ENCODE measurements at regions not wholly inside any gene's neighbourhood (a gene's known extent, or its start where the extent isn't known, plus 50 kb on each side); places are given as distances from the start of the nearest gene placed in this dataset.

DNA sequence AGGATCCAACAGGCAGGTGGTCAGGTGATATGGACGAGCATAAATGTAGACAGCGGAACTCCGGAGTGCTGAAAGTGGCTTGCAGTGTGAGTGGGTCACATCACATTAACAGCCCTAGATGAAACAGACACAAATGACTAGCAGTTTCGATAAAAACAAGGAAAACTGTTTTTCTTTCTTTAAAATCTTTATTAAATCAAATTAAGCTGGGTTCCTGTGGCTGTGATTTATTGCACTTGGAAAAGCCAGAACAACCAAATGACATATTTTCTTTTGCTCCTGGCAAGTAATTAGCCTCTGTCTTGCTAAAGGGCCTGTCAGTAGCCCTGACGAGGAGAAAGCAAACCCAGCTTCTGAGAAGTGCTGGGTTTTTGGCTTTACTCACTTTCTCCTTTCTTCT is 152.9 kb upstream of the DDX18 start:
- TF ChIP-seq MAX (IDR thresholded peaks at IDR 0.05) = no peak
- no peak for TF ChIP-seq CTCF (IDR thresholded peaks at IDR 0.05 in 2 of 3, conservative IDR thresholded peaks at IDR 0.05 in 1 of 3; ENCODE audit: borderline replicate concordance in 1 of 3, insufficient read depth in 1 of 3, low read depth in 2 of 3, low read length in 2 of 3)
- no peak for TF ChIP-seq POLR2A (IDR thresholded peaks at IDR 0.05; ENCODE audit: borderline replicate concordance, extremely low read depth, insufficient read depth, insufficient read length)
- no peak for TF ChIP-seq EGR1 (IDR thresholded peaks at IDR 0.05; ENCODE audit: low read depth)
